DMS53 (cell line): ENCODE measurements at regions not wholly inside any gene's neighbourhood (a gene's known extent, or its start where the extent isn't known, plus 50 kb on each side); places are given as distances from the start of the nearest gene placed in this dataset.
A peak's percentile ranks its signal among the peaks of the same experiment; 100 is the strongest.

Source experiments
- DNase-seq: peaks from one replicate; lab custom pipeline; 2025; lab: John Stamatoyannopoulos, UW

GRCh38 chr10:108348215-108348614 lies 1183.7 kb upstream of the SORCS1 start:
- DNase-seq, result no peak

GRCh38 chr10:108346066-108346465 lies 1181.6 kb upstream of the SORCS1 start:
- no peak for DNase-seq

GRCh38 chr10:108338146-108338545 lies 1173.6 kb upstream of the SORCS1 start:
- DNase-seq, result no peak

- no peak for DNase-seq
Observed at GRCh38 chr10:108336836-108337235, 1172.3 kb upstream of the SORCS1 start.

GRCh38 chr10:108327706-108328105 lies 1163.2 kb upstream of the SORCS1 start:
- no peak for DNase-seq

GRCh38 chr10:108323274-108323798 lies 1158.8 kb upstream of the SORCS1 start:
- no peak for DNase-seq

GRCh38 chr10:108319434-108320222 lies 1155.1 kb upstream of the SORCS1 start:
- DNase-seq, result no peak

- DNase-seq, result peak; percentile 12
Observed at GRCh38 chr10:108315636-108316035, 1151.1 kb upstream of the SORCS1 start.

- no peak for DNase-seq
Observed at GRCh38 chr10:108307925-108308312, 1143.4 kb upstream of the SORCS1 start.

- DNase-seq, result no peak
Observed at GRCh38 chr10:108307250-108307924, 1142.9 kb upstream of the SORCS1 start.

GRCh38 chr10:108303149-108303548 lies 1138.6 kb upstream of the SORCS1 start:
- DNase-seq, result no peak

- DNase-seq, result no peak
Observed at GRCh38 chr10:108301002-108301401, 1136.5 kb upstream of the SORCS1 start.

- DNase-seq, result no peak
Observed at GRCh38 chr10:108290823-108291222, 1126.3 kb upstream of the SORCS1 start.

GRCh38 chr10:108275895-108276685 lies 1111.6 kb upstream of the SORCS1 start:
- peak; percentile 21 for DNase-seq

- no peak for DNase-seq
Observed at GRCh38 chr10:108260383-108260906, 1095.9 kb upstream of the SORCS1 start.

- no peak for DNase-seq
Observed at GRCh38 chr10:108254089-108254488, 1089.6 kb upstream of the SORCS1 start.

GRCh38 chr10:108252771-108253170 lies 1088.3 kb upstream of the SORCS1 start:
- no peak for DNase-seq

- no peak for DNase-seq
Observed at GRCh38 chr10:108250936-108251620, 1086.6 kb upstream of the SORCS1 start.

- peak; percentile 59 for DNase-seq
Observed at GRCh38 chr10:108249940-108250339, 1085.4 kb upstream of the SORCS1 start.

- DNase-seq, result peak; percentile 7
Observed at GRCh38 chr10:108244443-108245228, 1080.1 kb upstream of the SORCS1 start.

GRCh38 chr10:108241166-108241565 lies 1076.7 kb upstream of the SORCS1 start:
- DNase-seq, result no peak
